ENCODE measurements at regions not wholly inside any gene's neighbourhood (a gene's known extent, or its start where the extent isn't known, plus 50 kb on each side); places are given as distances from the start of the nearest gene placed in this dataset.

- Histone ChIP-seq H3K4me1 (no peaks in the 10 kb centered on the region), H3K36me3 (no peaks in the 10 kb centered on the region), H3K9me3 (no peaks in the 10 kb centered on the region), H3K4me3 (no peak overlapping the region), H3K27me3 (no peaks in the 10 kb centered on the region), H3K27ac (no peak overlapping the region)
- WGBS, 2 donors: 70 to 83% methylated on average over 9 of the region's 9 CpGs
- TF ChIP-seq POLR2A (IDR thresholded peaks at IDR 0.05): no peak
- TF ChIP-seq, protein P1, sequence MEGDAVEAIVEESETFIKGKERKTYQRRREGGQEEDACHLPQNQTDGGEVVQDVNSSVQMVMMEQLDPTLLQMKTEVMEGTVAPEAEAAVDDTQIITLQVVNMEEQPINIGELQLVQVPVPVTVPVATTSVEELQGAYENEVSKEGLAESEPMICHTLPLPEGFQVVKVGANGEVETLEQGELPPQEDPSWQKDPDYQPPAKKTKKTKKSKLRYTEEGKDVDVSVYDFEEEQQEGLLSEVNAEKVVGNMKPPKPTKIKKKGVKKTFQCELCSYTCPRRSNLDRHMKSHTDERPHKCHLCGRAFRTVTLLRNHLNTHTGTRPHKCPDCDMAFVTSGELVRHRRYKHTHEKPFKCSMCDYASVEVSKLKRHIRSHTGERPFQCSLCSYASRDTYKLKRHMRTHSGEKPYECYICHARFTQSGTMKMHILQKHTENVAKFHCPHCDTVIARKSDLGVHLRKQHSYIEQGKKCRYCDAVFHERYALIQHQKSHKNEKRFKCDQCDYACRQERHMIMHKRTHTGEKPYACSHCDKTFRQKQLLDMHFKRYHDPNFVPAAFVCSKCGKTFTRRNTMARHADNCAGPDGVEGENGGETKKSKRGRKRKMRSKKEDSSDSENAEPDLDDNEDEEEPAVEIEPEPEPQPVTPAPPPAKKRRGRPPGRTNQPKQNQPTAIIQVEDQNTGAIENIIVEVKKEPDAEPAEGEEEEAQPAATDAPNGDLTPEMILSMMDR (IDR thresholded peaks at IDR 0.05): no peak
- TF ChIP-seq POLR2AphosphoS5 (IDR thresholded peaks at IDR 0.05): no peak
- no peak for TF ChIP-seq EP300 (IDR thresholded peaks at IDR 0.05)
- DNase-seq: no peak
- ATAC-seq (ENCODE audit: low FRiP score in 2 of 2): no peak
These were observed 266.3 kb downstream of the FBXW7 start for GRCh38 chr4:152269448-152270191.

DNA sequence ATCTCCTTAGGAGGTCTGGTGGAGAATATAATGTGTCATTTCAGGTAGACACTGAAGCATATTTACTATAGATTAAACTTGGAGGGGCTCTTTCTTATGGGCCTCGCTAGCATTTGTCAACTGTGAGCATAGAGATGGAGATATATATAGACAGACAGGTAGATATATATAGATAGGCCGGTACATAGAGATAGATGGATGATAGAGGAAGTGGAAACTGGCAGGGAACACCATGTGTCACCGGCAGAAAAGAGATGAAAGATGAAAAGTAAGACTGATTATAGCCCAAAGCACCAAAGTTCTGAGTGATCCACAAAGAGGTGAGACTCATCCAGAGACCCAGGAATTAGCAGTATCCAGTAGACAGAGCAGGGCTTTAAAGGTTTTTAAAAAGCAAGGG is 268.1 kb downstream of the FBXW7 start:
- no peak for TF ChIP-seq POLR2AphosphoS5 (IDR thresholded peaks at IDR 0.05)
- TF ChIP-seq EP300 (IDR thresholded peaks at IDR 0.05): no peak
- TF ChIP-seq POLR2A (IDR thresholded peaks at IDR 0.05): no peak
- TF ChIP-seq, protein P1 (IDR thresholded peaks at IDR 0.05): no peak
- DNase-seq (no peak), ATAC-seq (ENCODE audit: low FRiP score in 2 of 2) (no peak)
- H3K27ac ChIP-seq: no peak overlapping the region
- no peaks in the 10 kb centered on the region for H3K9me3 ChIP-seq
- no peaks in the 10 kb centered on the region for H3K36me3 ChIP-seq
- no peak overlapping the region for H3K4me3 ChIP-seq
- no peaks in the 10 kb centered on the region for H3K27me3 ChIP-seq
- no peaks in the 10 kb centered on the region for H3K4me1 ChIP-seq
- 73 to 76% methylated on average over 3 of the region's 3 CpGs for WGBS, 2 donors

DNA sequence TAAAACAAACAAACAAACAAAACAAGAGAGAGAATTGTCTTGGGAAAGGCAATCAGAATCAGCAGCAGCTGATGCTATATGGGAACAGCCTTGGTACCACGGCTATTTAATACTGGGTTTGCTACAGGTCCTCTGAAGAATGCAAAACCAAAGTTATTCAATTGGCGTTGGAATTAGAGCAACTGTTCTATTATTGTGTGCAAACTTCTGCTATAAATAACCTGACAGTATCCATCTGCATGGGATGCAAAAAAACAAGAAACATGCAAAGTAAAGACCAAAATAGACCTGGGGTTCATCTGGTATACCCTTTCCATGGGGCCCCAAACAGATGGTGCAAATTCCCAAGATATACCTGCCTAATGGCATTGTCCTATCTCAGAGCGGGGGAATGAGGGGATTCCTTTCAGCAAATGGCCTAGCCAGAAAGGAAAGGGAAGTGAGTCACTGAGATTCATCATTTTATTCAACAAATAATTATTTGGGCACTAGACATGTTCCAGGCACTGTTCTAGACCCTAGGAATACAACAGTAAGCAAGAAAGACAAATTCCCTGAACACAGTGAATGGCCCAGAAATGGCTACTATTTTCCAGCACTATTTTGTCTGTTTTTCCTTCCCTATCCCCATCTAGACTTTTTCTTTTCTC is 268.9 kb downstream of the FBXW7 start:
- WGBS, 2 donors: 90 to 94% methylated on average over 3 of the region's 3 CpGs
- DNase-seq: no peak
- Histone ChIP-seq H3K9me3 (no peaks in the 10 kb centered on the region), H3K27me3 (no peaks in the 10 kb centered on the region), H3K36me3 (no peaks in the 10 kb centered on the region), H3K4me3 (no peak overlapping the region), H3K27ac (no peak overlapping the region), H3K4me1 (no peaks in the 10 kb centered on the region)
- ATAC-seq (ENCODE audit: low FRiP score in 2 of 2): no peak
- TF ChIP-seq EP300 (IDR thresholded peaks at IDR 0.05): no peak
- TF ChIP-seq POLR2A (IDR thresholded peaks at IDR 0.05): no peak
- TF ChIP-seq, protein P1 (IDR thresholded peaks at IDR 0.05): no peak
- TF ChIP-seq POLR2AphosphoS5 (IDR thresholded peaks at IDR 0.05): no peak

DNA sequence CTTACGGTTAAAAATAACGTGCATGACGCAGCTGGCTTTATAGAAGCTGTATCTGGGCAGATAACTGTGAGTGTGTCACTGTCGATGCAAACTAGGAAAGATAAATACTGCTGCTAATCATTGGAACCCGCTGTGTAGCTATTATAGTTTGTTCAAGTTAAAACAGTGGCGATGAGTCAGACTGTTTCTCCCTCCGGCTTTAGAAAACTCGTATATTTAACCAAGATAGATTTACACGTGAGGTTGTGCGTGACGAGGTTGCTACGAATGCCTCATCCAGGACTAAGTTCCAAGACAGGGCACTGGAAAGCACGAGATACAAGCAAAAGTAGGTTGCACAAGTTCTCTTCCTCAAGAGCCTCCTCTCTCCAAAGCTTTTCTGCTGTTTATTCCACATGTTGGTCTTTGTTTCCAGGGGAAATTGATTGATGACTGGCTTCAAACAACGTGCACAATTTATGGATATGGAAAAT is 270.7 kb downstream of the FBXW7 start:
- Histone ChIP-seq H3K27me3 (no peaks in the 10 kb centered on the region), H3K4me3 (no peak overlapping the region), H3K4me1 (no peaks in the 10 kb centered on the region), H3K9me3 (no peaks in the 10 kb centered on the region), H3K36me3 (no peaks in the 10 kb centered on the region), H3K27ac (no peak overlapping the region)
- 66 to 67% methylated on average over 14 of the region's 14 CpGs for WGBS, 2 donors
- ATAC-seq (ENCODE audit: low FRiP score in 2 of 2): no peak
- TF ChIP-seq, protein P1 (IDR thresholded peaks at IDR 0.05): no peak
- TF ChIP-seq POLR2AphosphoS5 (IDR thresholded peaks at IDR 0.05) (no peak), EP300 (IDR thresholded peaks at IDR 0.05) (no peak), POLR2A (IDR thresholded peaks at IDR 0.05) (no peak)
- no peak for DNase-seq

All from upper lobe of left lung (tissue), 6 donors.